ENCODE measurements at regions not wholly inside any gene's neighbourhood (a gene's known extent, or its start where the extent isn't known, plus 50 kb on each side); places are given as distances from the start of the nearest gene placed in this dataset.

DNA sequence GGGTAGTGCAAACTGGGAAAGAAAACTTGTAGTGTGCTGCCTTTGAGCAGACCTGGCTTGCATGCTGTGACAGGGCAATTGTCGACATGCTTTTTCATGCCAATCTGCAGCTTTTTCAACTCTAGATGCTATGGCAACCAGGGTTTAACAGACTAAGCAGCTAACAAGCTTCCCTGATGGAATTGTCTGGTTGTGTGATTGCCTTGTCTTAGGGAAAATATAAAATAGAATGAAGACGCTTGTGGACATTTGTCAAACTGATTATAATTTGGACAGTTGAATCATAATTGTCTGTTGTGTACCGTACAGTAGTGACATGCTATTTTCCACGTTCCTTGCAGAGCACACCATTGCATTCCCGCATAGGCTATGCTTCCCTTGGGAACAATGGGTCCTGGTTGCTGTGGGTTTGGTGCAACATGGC lies 113.0 kb downstream of the FOXG1 start:
- TF ChIP-seq ELF4 (CRISPR knock-in tag; IDR thresholded peaks at IDR 0.05; ENCODE audit: low read depth) (no peak), ETV6 (CRISPR knock-in tag; IDR thresholded peaks at IDR 0.05) (no peak), ZNF416 (CRISPR knock-in tag; IDR thresholded peaks at IDR 0.05) (no peak), CTCF (IDR thresholded peaks at IDR 0.05) (no peak), HMGA2 (CRISPR knock-in tag; IDR thresholded peaks at IDR 0.05) (no peak), TP53 (CRISPR knock-in tag; IDR thresholded peaks at IDR 0.05) (no peak), KAT7 (CRISPR knock-in tag; IDR thresholded peaks at IDR 0.05; ENCODE audit: borderline replicate concordance) (no peak), MLX (CRISPR knock-in tag; IDR thresholded peaks at IDR 0.05) (no peak), HMGXB4 (CRISPR knock-in tag; IDR thresholded peaks at IDR 0.05) (no peak), CBFB (CRISPR knock-in tag; IDR thresholded peaks at IDR 0.05; ENCODE audit: low read depth) (no peak), CREB1 (CRISPR knock-in tag; IDR thresholded peaks at IDR 0.05) (no peak)
- TF ChIP-seq, protein P1, sequence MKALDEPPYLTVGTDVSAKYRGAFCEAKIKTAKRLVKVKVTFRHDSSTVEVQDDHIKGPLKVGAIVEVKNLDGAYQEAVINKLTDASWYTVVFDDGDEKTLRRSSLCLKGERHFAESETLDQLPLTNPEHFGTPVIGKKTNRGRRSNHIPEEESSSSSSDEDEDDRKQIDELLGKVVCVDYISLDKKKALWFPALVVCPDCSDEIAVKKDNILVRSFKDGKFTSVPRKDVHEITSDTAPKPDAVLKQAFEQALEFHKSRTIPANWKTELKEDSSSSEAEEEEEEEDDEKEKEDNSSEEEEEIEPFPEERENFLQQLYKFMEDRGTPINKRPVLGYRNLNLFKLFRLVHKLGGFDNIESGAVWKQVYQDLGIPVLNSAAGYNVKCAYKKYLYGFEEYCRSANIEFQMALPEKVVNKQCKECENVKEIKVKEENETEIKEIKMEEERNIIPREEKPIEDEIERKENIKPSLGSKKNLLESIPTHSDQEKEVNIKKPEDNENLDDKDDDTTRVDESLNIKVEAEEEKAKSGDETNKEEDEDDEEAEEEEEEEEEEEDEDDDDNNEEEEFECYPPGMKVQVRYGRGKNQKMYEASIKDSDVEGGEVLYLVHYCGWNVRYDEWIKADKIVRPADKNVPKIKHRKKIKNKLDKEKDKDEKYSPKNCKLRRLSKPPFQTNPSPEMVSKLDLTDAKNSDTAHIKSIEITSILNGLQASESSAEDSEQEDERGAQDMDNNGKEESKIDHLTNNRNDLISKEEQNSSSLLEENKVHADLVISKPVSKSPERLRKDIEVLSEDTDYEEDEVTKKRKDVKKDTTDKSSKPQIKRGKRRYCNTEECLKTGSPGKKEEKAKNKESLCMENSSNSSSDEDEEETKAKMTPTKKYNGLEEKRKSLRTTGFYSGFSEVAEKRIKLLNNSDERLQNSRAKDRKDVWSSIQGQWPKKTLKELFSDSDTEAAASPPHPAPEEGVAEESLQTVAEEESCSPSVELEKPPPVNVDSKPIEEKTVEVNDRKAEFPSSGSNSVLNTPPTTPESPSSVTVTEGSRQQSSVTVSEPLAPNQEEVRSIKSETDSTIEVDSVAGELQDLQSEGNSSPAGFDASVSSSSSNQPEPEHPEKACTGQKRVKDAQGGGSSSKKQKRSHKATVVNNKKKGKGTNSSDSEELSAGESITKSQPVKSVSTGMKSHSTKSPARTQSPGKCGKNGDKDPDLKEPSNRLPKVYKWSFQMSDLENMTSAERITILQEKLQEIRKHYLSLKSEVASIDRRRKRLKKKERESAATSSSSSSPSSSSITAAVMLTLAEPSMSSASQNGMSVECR (CRISPR knock-in tag; IDR thresholded peaks at IDR 0.05; ENCODE audit: borderline replicate concordance), result no peak

Measured in WTC11 (cell line).